Sigmoid colon (tissue), 4 donors: ENCODE measurements at regions not wholly inside any gene's neighbourhood (a gene's known extent, or its start where the extent isn't known, plus 50 kb on each side); places are given as distances from the start of the nearest gene placed in this dataset.

Experiments used
- EP300 ChIP-seq, 4 donors: sonication (generic); formaldehyde crosslinking; IDR thresholded peaks; one replicate each; pipeline ENCODE4 v1.6.1; 2017; ENCODE audit warnings: antibody characterized with exemption in 4 of 4
- POLR2A ChIP-seq, 2 donors: fragments of 450-650 bp; IDR thresholded peaks; one replicate each; pipeline ENCODE4 v1.6.1; 2016; ENCODE audit warnings: antibody characterized with exemption in 2 of 2, mild to moderate bottlenecking in 2 of 2, moderate library complexity in 2 of 2
- POLR2AphosphoS5 ChIP-seq, 4 donors: sonication (generic); formaldehyde crosslinking; IDR thresholded peaks; one replicate each; pipeline ENCODE4 v1.6.1; 2017; ENCODE audit warnings: antibody characterized with exemption in 4 of 4
- TF ChIP-seq, protein P1 (sequence below), 4 experiments: fragments of 450-650 bp in 3 of 4; fragments of 200-600 bp in 1 of 4; IDR thresholded peaks; one replicate each; pipeline ENCODE4 v1.5.1; 2016 to 2019; ENCODE audit warnings: antibody characterized with exemption in 4 of 4, mild to moderate bottlenecking in 3 of 4, moderate library complexity in 2 of 4

DNA sequence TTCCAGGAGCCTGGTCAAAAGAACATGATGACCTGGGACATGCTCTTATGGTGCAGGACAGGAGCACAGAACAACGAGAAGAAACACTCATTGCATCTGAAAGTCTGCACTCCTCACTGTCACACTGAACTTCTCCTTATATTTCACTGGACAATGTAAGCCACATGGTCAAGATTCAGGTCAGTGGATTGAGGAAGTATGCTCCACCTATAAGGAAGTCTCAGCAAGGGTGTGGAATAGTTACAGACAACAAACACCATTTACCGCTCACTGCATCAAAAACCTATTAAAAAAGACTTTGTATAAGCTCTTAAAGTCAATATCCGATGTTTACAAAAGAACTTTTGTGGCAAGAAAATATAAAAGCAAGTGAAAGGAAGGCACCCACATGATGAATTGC, 153.1 kb upstream of the FOXG1 start:
- TF ChIP-seq, protein P1, sequence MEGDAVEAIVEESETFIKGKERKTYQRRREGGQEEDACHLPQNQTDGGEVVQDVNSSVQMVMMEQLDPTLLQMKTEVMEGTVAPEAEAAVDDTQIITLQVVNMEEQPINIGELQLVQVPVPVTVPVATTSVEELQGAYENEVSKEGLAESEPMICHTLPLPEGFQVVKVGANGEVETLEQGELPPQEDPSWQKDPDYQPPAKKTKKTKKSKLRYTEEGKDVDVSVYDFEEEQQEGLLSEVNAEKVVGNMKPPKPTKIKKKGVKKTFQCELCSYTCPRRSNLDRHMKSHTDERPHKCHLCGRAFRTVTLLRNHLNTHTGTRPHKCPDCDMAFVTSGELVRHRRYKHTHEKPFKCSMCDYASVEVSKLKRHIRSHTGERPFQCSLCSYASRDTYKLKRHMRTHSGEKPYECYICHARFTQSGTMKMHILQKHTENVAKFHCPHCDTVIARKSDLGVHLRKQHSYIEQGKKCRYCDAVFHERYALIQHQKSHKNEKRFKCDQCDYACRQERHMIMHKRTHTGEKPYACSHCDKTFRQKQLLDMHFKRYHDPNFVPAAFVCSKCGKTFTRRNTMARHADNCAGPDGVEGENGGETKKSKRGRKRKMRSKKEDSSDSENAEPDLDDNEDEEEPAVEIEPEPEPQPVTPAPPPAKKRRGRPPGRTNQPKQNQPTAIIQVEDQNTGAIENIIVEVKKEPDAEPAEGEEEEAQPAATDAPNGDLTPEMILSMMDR (IDR thresholded peaks at IDR 0.05): no peak
- no peak for TF ChIP-seq POLR2A (IDR thresholded peaks at IDR 0.05)
- no peak for TF ChIP-seq POLR2AphosphoS5 (IDR thresholded peaks at IDR 0.05)
- TF ChIP-seq EP300 (IDR thresholded peaks at IDR 0.05): no peak
